ENCODE measurements at regions not wholly inside any gene's neighbourhood (a gene's known extent, or its start where the extent isn't known, plus 50 kb on each side); places are given as distances from the start of the nearest gene placed in this dataset.

- H3K4me1 ChIP-seq, result no peaks in the 10 kb centered on the region
- H3K27me3 ChIP-seq, result no peaks in the 10 kb centered on the region
- 60 to 69% methylated on average over 2 of the region's 2 CpGs for WGBS, 2 donors
- H3K4me3 ChIP-seq, result no peak overlapping the region
- no peaks in the 10 kb centered on the region for H3K36me3 ChIP-seq
- TF ChIP-seq CTCF (IDR thresholded peaks at IDR 0.05), result no peak
- no peak for FAIRE-seq
- no peaks in the 10 kb centered on the region for H3K9me3 ChIP-seq
- peak in 1 of 4 donors; percentile 46 for ATAC-seq
- H3K27ac ChIP-seq, result no peak overlapping the region
- intact Hi-C loops (cut with DNase I), result no loop called here
- no peak for DNase-seq
Observed at GRCh38 chr11:95699631-95700470, 89.7 kb downstream of the FAM76B start.

GRCh38 chr11:95698676-95699557 is 90.7 kb downstream of the FAM76B start:
- no peaks in the 10 kb centered on the region for H3K4me1 ChIP-seq
- TF ChIP-seq CTCF (IDR thresholded peaks at IDR 0.05), result no peak
- no peak overlapping the region for H3K27ac ChIP-seq
- DNase-seq (no peak), FAIRE-seq (no peak), ATAC-seq (peak in 1 of 4 donors; percentile 25)
- H3K27me3 ChIP-seq, result no peaks in the 10 kb centered on the region
- no peaks in the 10 kb centered on the region for H3K36me3 ChIP-seq
- no peaks in the 10 kb centered on the region for H3K9me3 ChIP-seq
- intact Hi-C loops (cut with DNase I), result no loop called here
- H3K4me3 ChIP-seq, result no peak overlapping the region
- WGBS, 2 donors, result 63 to 76% methylated on average over 4 of the region's 4 CpGs

GRCh38 chr11:95697614-95698408 is 91.8 kb downstream of the FAM76B start:
- intact Hi-C loops (cut with DNase I), result no loop called here
- no peaks in the 10 kb centered on the region for H3K36me3 ChIP-seq
- WGBS, 2 donors, result 74 to 80% methylated on average over 10 of the region's 10 CpGs
- no peak for ATAC-seq
- H3K27ac ChIP-seq, result no peak overlapping the region
- no peak overlapping the region for H3K4me3 ChIP-seq
- H3K27me3 ChIP-seq, result no peaks in the 10 kb centered on the region
- FAIRE-seq, result no peak
- DNase-seq, result no peak
- H3K4me1 ChIP-seq, result no peaks in the 10 kb centered on the region
- TF ChIP-seq CTCF (IDR thresholded peaks at IDR 0.05), result no peak
- H3K9me3 ChIP-seq, result no peaks in the 10 kb centered on the region

- Histone ChIP-seq H3K36me3 (no peaks in the 10 kb centered on the region), H3K27me3 (no peaks in the 10 kb centered on the region), H3K27ac (no peak overlapping the region), H3K9me3 (no peaks in the 10 kb centered on the region), H3K4me1 (no peaks in the 10 kb centered on the region), H3K4me3 (no peak overlapping the region)
- DNase-seq (no peak), FAIRE-seq (no peak), ATAC-seq (no peak)
- intact Hi-C loops (cut with DNase I), result no loop called here
- no peak for TF ChIP-seq CTCF (IDR thresholded peaks at IDR 0.05)
Observed at GRCh38 chr11:95695181-95695580, 94.4 kb downstream of the FAM76B start.

Data from pancreas (tissue), 10 donors.